ENCODE measurements at regions not wholly inside any gene's neighbourhood (a gene's known extent, or its start where the extent isn't known, plus 50 kb on each side); places are given as distances from the start of the nearest gene placed in this dataset.
"Not testable (repeated sequence)": the region's sequence is repeated elsewhere in the genome, so short reads cannot be mapped to it uniquely, and the experiment has no call there.

- no peak for DNase-seq
Measured at GRCh38 chr3:40756500-40756899, 231.7 kb downstream of the ZNF621 start.

GRCh38 chr3:40762771-40763170 lies 238.0 kb downstream of the ZNF621 start:
- DNase-seq, result not testable (repeated sequence)

GRCh38 chr3:40763807-40764206 lies 239.0 kb downstream of the ZNF621 start:
- DNase-seq, result no peak

- no peak for DNase-seq
Measured at GRCh38 chr3:40764747-40765146, 240.0 kb downstream of the ZNF621 start.

GRCh38 chr3:40765884-40766283 lies 241.1 kb downstream of the ZNF621 start:
- no peak for DNase-seq

- no peak for DNase-seq
Measured at GRCh38 chr3:40766396-40766795, 241.6 kb downstream of the ZNF621 start.

GRCh38 chr3:40768046-40768445 lies 243.3 kb downstream of the ZNF621 start:
- no peak for DNase-seq

GRCh38 chr3:40768536-40768935 lies 243.8 kb downstream of the ZNF621 start:
- no peak for DNase-seq

GRCh38 chr3:40770061-40770460 lies 245.3 kb downstream of the ZNF621 start:
- no peak for DNase-seq

GRCh38 chr3:40771112-40771511 lies 246.4 kb downstream of the ZNF621 start:
- no peak for DNase-seq

GRCh38 chr3:40779039-40779438 lies 254.3 kb downstream of the ZNF621 start:
- no peak for DNase-seq

GRCh38 chr3:40780291-40780924 lies 255.6 kb downstream of the ZNF621 start:
- peak; percentile 23 for DNase-seq

- peak; percentile 19 for DNase-seq
Measured at GRCh38 chr3:40780925-40781406, 256.2 kb downstream of the ZNF621 start.

GRCh38 chr3:40782111-40782721 lies 257.5 kb downstream of the ZNF621 start:
- no peak for DNase-seq

- DNase-seq, result no peak
Measured at GRCh38 chr3:40790746-40791145, 266.0 kb downstream of the ZNF621 start.

GRCh38 chr3:40793730-40794129 lies 269.0 kb downstream of the ZNF621 start:
- DNase-seq, result no peak

- DNase-seq, result no peak
Measured at GRCh38 chr3:40800343-40800742, 275.6 kb downstream of the ZNF621 start.

GRCh38 chr3:40801284-40801741 lies 276.6 kb downstream of the ZNF621 start:
- no peak for DNase-seq

GRCh38 chr3:40803311-40803710 lies 278.6 kb downstream of the ZNF621 start:
- no peak for DNase-seq

GRCh38 chr3:40805456-40805855 lies 280.7 kb downstream of the ZNF621 start:
- no peak for DNase-seq

GRCh38 chr3:40810813-40811212 lies 286.1 kb downstream of the ZNF621 start:
- DNase-seq, result no peak

- DNase-seq, result no peak
Measured at GRCh38 chr3:40817017-40817416, 292.3 kb downstream of the ZNF621 start.

GRCh38 chr3:40821315-40821714 lies 296.6 kb downstream of the ZNF621 start:
- DNase-seq, result no peak

- peak; percentile 55 for DNase-seq
Measured at GRCh38 chr3:40827226-40827625, 302.5 kb downstream of the ZNF621 start.
